ENCODE measurements at regions not wholly inside any gene's neighbourhood (a gene's known extent, or its start where the extent isn't known, plus 50 kb on each side); places are given as distances from the start of the nearest gene placed in this dataset.

- DNase-seq (ENCODE audit: low spot score), result no peak
- in situ Hi-C loops (cut with MboI; ENCODE audit: low sequenced_read_pairs, unreplicated experiment), result no loop called here
- no peak for TF ChIP-seq CTCF (IDR thresholded peaks at IDR 0.05; ENCODE audit: borderline replicate concordance, control extremely low read depth, extremely low read depth, insufficient read depth, missing control alignments)
Observed at GRCh38 chr2:144317071-144317738, 202.7 kb downstream of the ZEB2 start.

- no peak for TF ChIP-seq CTCF (IDR thresholded peaks at IDR 0.05; ENCODE audit: borderline replicate concordance, control extremely low read depth, extremely low read depth, insufficient read depth, missing control alignments)
- DNase-seq (ENCODE audit: low spot score), result no peak
- in situ Hi-C loops (cut with MboI; ENCODE audit: low sequenced_read_pairs, unreplicated experiment), result no loop called here
Observed at GRCh38 chr2:144310889-144311608, 208.9 kb downstream of the ZEB2 start.

- in situ Hi-C loops (cut with MboI; ENCODE audit: low sequenced_read_pairs, unreplicated experiment), result no loop called here
- TF ChIP-seq CTCF (IDR thresholded peaks at IDR 0.05; ENCODE audit: borderline replicate concordance, control extremely low read depth, extremely low read depth, insufficient read depth, missing control alignments), result no peak
- no peak for DNase-seq (ENCODE audit: low spot score)
Observed at GRCh38 chr2:144310484-144310883, 209.4 kb downstream of the ZEB2 start.

GRCh38 chr2:144307711-144308110 lies 212.2 kb downstream of the ZEB2 start:
- no peak for TF ChIP-seq CTCF (IDR thresholded peaks at IDR 0.05; ENCODE audit: borderline replicate concordance, control extremely low read depth, extremely low read depth, insufficient read depth, missing control alignments)

GRCh38 chr2:144304202-144304601 lies 215.7 kb downstream of the ZEB2 start:
- DNase-seq (ENCODE audit: low spot score), result no peak
- in situ Hi-C loops (cut with MboI; ENCODE audit: low sequenced_read_pairs, unreplicated experiment), result no loop called here
- no peak for TF ChIP-seq CTCF (IDR thresholded peaks at IDR 0.05; ENCODE audit: borderline replicate concordance, control extremely low read depth, extremely low read depth, insufficient read depth, missing control alignments)

More at GRCh38 chr2:144307711-144308110, 212.2 kb downstream of the ZEB2 start:
- in situ Hi-C loops (cut with MboI; ENCODE audit: low sequenced_read_pairs, unreplicated experiment), result no loop called here
- no peak for DNase-seq (ENCODE audit: low spot score)

GRCh38 chr2:144300632-144301031 lies 219.3 kb downstream of the ZEB2 start:
- no peak for DNase-seq (ENCODE audit: low spot score)
- TF ChIP-seq CTCF (IDR thresholded peaks at IDR 0.05; ENCODE audit: borderline replicate concordance, control extremely low read depth, extremely low read depth, insufficient read depth, missing control alignments), result no peak
- in situ Hi-C loops (cut with MboI; ENCODE audit: low sequenced_read_pairs, unreplicated experiment), result no loop called here
